Neural crest cell (in vitro differentiated cells): ENCODE measurements at regions not wholly inside any gene's neighbourhood (a gene's known extent, or its start where the extent isn't known, plus 50 kb on each side); places are given as distances from the start of the nearest gene placed in this dataset.
"Not testable (repeated sequence)": the region's sequence is repeated elsewhere in the genome, so short reads cannot be mapped to it uniquely, and the experiment has no call there.

Source experiments
- DNase-seq: peaks from one replicate; pipeline ENCODE4 v3.0.0; 2021; ENCODE audit warnings: low read depth, mixed read lengths, low spot score
- H3K27ac Mint-ChIP-seq: one replicate; pipeline ENCODE4 v1.8.0; 2021; ENCODE audit warnings: mild to moderate bottlenecking, mixed read lengths; ENCODE audit not compliant: unreplicated experiment
- H3K27me3 Mint-ChIP-seq: 2 replicates; pipeline ENCODE4 v1.8.0; 2021; ENCODE audit warnings: low read depth, mild to moderate bottlenecking, mixed read lengths
- H3K36me3 Mint-ChIP-seq: 2 replicates; pipeline ENCODE4 v1.8.0; 2021; ENCODE audit warnings: low read depth, mild to moderate bottlenecking, mixed read lengths
- H3K4me1 Mint-ChIP-seq: 2 replicates; pipeline ENCODE4 v1.8.0; 2021; ENCODE audit warnings: mixed read lengths
- H3K4me3 Mint-ChIP-seq: one replicate; pipeline ENCODE4 v1.8.0; 2021; ENCODE audit warnings: mild to moderate bottlenecking, mixed read lengths
- H3K9me3 Mint-ChIP-seq: 2 replicates; pipeline ENCODE4 v1.8.0; 2021; ENCODE audit warnings: mixed read lengths
- TF ChIP-seq, protein P1 (sequence below): fragments of 200-600 bp; sonication (generic); conservative IDR thresholded peaks from 2 replicates; pipeline ENCODE4 v1.5.0; 2021; ENCODE audit warnings: antibody characterized with exemption, mild to moderate bottlenecking

DNA sequence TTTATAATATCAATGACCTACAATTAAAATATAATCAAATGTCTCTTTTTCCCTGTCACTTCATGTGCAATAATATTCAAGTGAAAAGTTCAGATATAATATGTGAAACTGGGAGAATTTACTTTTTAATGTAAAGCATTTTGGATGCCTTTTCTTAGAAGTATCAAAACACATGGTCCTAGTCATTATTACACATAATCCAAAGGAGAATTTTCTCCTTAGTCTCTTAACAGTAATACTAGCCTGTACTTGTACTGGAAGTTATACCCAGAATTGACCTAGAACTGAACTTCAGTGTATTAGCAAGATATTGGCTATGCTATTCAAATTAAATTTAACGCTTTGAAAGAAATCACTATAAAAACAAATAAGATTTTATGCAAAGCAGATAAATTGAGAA lies 842.6 kb upstream of the MANEA start:
- Mint-ChIP-seq H3K4me3 (no peak overlapping the region), H3K27me3 (no peaks in the 10 kb centered on the region)
- TF ChIP-seq, protein P1, sequence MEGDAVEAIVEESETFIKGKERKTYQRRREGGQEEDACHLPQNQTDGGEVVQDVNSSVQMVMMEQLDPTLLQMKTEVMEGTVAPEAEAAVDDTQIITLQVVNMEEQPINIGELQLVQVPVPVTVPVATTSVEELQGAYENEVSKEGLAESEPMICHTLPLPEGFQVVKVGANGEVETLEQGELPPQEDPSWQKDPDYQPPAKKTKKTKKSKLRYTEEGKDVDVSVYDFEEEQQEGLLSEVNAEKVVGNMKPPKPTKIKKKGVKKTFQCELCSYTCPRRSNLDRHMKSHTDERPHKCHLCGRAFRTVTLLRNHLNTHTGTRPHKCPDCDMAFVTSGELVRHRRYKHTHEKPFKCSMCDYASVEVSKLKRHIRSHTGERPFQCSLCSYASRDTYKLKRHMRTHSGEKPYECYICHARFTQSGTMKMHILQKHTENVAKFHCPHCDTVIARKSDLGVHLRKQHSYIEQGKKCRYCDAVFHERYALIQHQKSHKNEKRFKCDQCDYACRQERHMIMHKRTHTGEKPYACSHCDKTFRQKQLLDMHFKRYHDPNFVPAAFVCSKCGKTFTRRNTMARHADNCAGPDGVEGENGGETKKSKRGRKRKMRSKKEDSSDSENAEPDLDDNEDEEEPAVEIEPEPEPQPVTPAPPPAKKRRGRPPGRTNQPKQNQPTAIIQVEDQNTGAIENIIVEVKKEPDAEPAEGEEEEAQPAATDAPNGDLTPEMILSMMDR, result no peak

DNA sequence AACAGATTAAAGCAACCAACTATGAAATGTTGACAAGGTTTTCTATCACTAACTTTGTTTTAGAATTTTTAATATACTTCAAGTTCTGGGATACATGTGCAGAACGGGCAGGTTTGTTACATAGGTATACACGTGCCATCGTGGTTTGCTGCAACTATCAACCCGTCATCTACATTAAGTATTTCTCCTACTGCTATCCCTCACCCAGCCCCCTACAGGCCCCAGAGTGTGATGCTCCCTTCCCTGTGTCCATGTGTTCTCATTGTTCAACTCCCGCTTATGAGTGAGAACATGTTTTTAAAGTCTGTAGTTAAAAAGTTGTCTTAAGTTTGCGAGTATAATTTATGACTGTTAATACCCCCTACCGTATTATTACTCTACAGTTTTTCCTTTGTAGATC lies 844.3 kb upstream of the MANEA start:
- Mint-ChIP-seq H3K4me1 (no peaks in the 10 kb centered on the region), H3K27ac (no peak overlapping the region), H3K27me3 (no peaks in the 10 kb centered on the region), H3K4me3 (no peak overlapping the region), H3K9me3 (peaks cover 1% of the 10 kb centered on the region), H3K36me3 (peaks cover 4% of the 10 kb centered on the region)
- no peak for DNase-seq
- TF ChIP-seq, protein P1, result no peak

More for the DNA sequence above, 842.6 kb upstream of the MANEA start:
- no peaks in the 10 kb centered on the region for H3K36me3 Mint-ChIP-seq
- H3K9me3 Mint-ChIP-seq, result no peaks in the 10 kb centered on the region
- no peak overlapping the region for H3K27ac Mint-ChIP-seq
- no peak for DNase-seq
- no peaks in the 10 kb centered on the region for H3K4me1 Mint-ChIP-seq

DNA sequence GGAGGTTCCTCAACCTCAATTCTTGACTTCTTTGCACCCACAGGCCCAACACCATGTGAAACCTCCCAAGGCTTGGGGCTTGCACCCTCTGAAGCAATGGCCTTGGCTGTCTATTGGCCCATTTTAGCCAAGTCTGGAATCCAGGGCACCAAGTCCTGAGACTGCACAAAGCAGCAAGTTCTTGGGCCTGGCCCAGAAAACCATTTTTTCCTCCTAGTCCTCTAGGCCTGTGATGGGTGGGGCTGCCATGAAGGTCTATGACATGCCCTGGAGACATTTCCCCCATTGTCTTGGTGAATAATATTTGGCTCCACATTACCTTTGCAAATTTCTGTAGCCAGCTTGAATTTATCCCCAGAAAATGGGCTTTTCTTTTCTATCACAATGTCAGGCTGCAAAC lies 849.6 kb upstream of the MANEA start:
- Mint-ChIP-seq H3K4me3 (no peak overlapping the region), H3K9me3 (peaks cover 17% of the 10 kb centered on the region), H3K27me3 (no peaks in the 10 kb centered on the region), H3K36me3 (peaks cover 13% of the 10 kb centered on the region), H3K4me1 (no peaks in the 10 kb centered on the region), H3K27ac (no peak overlapping the region)
- DNase-seq, result no peak
- TF ChIP-seq, protein P1, result no peak

DNA sequence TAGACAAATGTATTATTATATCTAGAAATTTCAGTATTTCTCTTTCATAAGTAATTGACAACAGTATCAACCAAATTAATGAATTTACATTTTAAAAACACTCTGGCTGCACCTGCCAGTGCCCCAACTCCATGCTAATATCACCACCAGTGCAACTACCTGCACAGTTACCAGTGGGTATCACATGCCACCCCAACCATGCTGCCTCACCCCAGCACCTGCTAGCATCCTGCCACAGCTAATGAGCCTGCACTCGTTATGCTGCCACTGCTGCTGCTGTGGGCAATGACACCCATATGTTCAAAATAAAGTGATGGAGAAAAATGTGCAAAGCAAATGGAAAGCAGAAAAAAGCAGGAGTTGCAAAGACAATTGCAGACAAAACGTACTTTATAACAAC lies 855.9 kb upstream of the MANEA start:
- Mint-ChIP-seq H3K9me3 (peaks cover 12% of the 10 kb centered on the region), H3K36me3 (peaks cover 6% of the 10 kb centered on the region), H3K27me3 (no peaks in the 10 kb centered on the region), H3K4me1 (no peaks in the 10 kb centered on the region), H3K4me3 (no peak overlapping the region), H3K27ac (no peak overlapping the region)
- DNase-seq, result no peak
- TF ChIP-seq, protein P1, result no peak

DNA sequence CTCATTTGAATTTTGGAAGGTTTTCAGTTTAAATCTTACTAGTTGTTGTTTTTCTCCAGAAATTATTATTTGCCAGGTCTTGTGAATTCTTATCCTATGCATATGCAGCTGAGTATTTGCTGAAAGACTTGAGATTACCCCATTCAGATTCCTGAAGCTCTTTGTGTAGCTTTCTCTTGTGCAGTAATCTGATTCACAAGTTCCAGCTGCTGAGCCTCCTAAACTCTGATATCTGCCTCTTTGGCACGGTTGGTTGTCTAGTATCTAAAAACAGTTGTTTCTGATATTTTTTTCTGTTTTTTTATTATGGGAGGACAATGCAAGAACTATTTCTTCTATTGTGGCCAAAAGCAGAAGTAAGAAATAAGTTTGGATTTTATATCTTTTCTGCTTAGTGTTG lies 863.9 kb upstream of the MANEA start:
- H3K36me3 Mint-ChIP-seq, result no peaks in the 10 kb centered on the region
- DNase-seq, result no peak
- no peak overlapping the region for H3K4me3 Mint-ChIP-seq
- no peaks in the 10 kb centered on the region for H3K27me3 Mint-ChIP-seq
- TF ChIP-seq, protein P1, result no peak
- no peak overlapping the region for H3K27ac Mint-ChIP-seq
- H3K4me1 Mint-ChIP-seq, result no peaks in the 10 kb centered on the region
- H3K9me3 Mint-ChIP-seq, result no peaks in the 10 kb centered on the region

DNA sequence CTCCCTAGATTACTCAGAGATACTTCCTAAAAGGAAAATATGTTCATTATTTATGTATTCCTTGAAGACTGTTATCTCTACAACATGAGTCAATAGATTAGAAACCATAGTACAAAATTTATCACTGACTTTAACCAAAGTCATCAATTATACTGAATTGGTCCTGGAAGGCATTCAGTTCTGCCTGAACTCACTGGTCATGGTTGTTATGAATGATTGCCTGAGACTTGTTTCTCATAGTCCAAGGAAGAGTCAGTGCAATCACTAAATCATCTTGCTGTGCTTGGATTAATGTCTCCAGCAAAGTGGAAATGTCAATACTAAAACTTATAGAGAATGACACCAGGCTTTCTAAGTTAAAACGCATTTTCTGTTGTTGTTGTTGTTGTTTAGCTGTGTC lies 878.6 kb upstream of the MANEA start:
- Mint-ChIP-seq H3K9me3 (no peaks in the 10 kb centered on the region), H3K4me1 (no peaks in the 10 kb centered on the region), H3K27ac (no peak overlapping the region), H3K4me3 (no peak overlapping the region), H3K36me3 (no peaks in the 10 kb centered on the region), H3K27me3 (no peaks in the 10 kb centered on the region)
- no peak for DNase-seq
- TF ChIP-seq, protein P1, result no peak

DNA sequence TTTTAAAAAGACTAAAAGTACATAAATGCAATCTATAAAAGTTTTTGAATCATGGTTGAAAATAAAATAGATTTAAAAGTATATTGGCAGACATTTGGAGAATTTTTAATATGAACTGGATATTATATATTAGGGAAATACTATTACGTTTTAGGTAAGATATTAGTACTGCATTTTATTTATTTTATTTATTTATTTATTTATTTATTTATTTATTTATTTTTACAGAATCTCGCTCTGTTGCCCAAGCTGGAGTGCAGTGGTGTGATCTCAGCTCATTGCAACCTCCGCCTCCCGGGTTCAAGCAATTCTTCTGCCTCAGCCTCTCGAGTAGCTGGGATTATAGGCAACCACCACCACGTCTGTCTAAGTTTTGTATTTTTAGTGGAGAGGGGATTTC lies 890.1 kb upstream of the MANEA start:
- DNase-seq, H3K9me3 Mint-ChIP-seq, H3K27ac Mint-ChIP-seq, H3K36me3 Mint-ChIP-seq, H3K27me3 Mint-ChIP-seq, H3K4me3 Mint-ChIP-seq, H3K4me1 Mint-ChIP-seq: not testable (repeated sequence)
